UCSD-AML1 (cell line): ENCODE measurements at regions not wholly inside any gene's neighbourhood (a gene's known extent, or its start where the extent isn't known, plus 50 kb on each side); places are given as distances from the start of the nearest gene placed in this dataset.

Source experiments
- DNase-seq: peaks from one replicate; lab custom pipeline; 2025; ENCODE audit not compliant: unreplicated experiment; lab: John Stamatoyannopoulos, UW

DNA sequence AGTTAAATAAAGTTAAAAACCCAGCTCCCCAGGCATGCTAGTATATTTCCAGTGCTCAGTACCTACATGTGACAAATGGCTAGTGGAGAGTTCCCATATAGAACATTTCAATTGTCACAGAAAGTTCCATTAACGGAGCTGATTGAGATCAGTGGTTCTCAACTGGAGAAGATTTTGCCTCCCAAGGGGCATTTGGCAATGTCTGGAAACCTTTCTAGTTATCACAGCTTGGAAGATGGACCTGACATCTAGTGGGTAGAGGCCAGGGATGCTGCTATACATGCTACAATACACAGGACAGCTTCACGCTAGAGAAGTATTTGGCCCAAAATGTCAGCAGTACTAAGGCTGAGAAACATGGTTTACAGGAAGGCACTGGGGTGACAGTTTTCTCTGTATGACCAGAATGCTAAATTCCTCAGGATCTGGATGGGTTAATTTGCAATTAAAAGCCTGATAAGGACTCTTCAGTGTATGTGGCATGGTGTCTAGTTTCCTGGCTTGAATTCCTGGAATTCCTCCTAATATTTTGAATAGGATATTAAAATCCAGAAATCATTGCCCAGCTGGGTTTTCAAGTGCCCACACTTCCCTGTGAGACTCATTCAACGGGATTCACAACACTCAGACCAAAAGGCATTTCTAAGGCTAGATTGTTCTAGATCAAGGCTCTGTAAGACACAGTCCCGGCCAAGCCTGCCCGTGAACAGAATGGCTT is 84.7 kb upstream of the SALL4 start:
- DNase-seq: no peak

DNA sequence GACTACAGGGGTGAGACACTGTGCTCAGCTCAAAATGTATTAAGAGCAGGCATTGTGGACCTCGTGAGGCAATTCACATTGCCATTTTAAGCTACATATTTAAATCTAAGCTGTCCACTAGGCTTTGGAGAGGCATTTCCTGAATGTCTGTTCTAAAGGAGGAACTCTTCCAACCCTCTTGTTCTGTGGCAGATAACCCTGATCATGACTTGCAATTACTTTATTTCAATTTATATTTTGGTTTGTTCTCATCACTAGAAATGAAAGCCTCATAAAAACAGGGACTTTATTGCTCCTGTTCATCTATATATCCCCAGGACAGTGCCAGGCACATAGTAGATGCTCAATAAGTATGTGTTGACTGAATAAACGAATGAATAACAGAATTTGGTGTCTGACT is 84.0 kb upstream of the SALL4 start:
- DNase-seq: no peak

- DNase-seq: no peak
Measured at GRCh38 chr20:51884561-51884960, 82.2 kb upstream of the SALL4 start.

DNA sequence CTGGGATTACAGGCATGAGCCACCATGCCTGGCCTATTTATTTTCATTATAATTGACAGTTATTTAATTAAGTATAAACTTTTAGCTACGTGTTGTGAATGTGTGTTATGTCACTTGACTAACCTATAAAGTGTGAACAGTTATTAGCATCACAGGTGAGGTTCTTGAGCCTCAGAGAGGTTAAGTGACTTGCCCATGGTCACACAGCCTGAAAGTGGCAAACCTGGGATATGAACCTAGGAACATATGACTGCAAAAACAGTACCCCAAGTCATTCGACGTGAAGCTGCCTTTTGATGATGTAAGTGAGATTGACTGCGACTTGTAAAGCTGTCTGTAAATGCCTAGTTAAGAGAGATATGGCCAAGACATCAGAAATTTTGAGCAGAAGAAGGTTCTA is 77.9 kb upstream of the SALL4 start:
- DNase-seq: no peak

DNA sequence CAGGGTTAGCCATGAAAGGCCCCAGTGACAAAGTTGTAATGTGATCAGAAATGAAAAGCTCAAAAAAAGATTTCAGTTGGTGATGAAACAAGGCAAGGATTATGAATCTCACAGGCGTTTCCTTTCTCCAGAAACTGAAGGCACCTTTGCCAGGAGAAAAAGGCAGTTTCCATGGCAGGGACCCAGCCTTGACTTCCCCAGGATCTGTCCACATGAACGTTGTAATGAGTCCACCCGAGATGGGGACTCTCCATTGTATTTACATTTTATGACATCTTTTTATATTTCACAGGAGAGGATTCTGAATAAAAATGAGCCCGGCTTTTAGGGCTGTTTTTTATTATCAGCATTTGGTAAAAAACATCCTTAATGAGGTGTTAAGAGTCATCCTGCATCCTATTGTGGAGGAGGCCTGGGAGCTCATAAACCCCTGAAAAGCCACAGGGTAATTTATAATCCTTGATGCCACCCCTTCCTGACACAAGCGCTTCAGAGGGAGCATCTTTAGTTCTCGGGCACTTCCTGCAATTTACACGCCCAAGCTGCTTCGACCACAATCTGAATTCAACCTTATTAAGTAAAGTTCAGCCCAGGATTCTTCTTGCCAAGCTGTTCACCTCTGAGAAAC is 74.1 kb upstream of the SALL4 start:
- no peak for DNase-seq

DNA sequence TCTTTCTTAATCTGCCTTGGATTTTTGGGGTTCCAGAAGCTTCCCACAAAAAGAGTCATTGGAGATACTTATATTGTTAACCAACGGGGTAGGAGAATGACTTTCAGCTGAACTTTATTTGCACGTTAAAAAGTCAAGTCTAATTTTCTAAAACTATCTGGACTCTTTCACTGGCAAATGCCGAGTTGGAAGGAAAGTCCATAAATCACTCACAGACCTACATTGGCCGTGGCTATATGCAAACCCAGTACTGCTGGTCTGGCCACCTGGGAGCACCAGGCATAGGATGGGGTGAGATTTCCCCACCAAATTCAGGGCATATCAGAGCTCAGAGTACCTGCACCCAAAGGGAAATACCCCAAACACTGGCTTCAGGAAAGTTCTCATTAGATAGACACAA is 71.3 kb upstream of the SALL4 start:
- DNase-seq: no peak

GRCh38 chr20:51871943-51872342 is 69.6 kb upstream of the SALL4 start:
- no peak for DNase-seq

DNA sequence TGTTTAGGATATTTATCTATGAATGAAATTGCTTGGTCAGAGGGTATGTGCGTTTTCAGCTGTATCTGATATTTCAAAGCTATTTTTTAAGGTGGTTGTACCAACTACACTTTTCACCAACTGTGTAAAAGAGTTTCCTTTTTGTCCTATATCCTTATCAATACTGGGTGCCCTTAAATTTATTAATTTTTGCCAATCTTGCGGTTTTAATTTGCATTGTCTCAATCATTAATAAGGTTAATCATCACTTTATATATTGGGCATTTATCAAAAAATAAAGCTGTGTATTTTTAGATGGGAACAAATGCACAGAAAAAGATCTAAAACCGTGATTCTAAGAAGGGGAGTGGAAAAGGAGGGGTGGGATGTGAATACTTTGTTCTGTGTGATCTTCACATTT is 66.7 kb upstream of the SALL4 start:
- no peak for DNase-seq

DNA sequence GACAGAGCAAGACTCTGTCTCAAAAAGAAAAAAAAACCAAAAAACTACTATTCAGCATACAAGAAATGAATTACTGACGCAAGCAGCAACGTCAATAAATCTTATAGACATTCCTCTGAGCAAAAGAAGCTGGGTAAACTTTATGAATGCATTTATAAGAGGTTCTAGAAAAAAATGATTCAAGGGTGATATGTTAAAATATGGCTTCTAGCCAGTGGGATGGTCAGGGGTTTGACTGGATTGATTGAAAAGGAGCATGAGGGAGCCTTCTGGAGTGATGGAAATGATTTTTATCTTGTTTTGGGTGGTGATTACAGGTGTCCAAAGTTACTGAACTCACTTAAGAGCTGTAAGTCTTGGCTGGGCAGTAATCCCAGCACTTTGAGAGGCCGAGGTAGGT is 64.9 kb upstream of the SALL4 start:
- no peak for DNase-seq

GRCh38 chr20:51864967-51865366 is 62.6 kb upstream of the SALL4 start:
- DNase-seq: no peak

DNA sequence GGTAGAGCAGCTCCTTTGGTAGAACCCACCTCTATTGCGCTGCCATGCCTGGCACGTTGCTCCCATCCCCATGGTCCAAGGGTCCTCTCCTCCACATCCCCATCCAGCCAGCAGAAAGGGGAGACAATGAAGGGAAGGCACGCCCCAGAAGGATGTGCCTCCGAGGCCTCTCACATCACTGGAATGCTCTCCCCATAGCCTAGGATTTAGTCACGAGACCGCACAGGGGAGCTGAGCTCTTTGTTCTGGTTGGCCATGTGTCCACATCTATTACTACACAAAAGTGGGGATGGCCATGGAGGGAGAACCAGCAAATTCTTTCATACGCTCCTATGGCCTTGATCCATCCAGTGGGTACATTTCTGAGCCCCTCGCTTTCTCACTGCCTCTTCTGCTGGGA is 60.5 kb upstream of the SALL4 start:
- no peak for DNase-seq

DNA sequence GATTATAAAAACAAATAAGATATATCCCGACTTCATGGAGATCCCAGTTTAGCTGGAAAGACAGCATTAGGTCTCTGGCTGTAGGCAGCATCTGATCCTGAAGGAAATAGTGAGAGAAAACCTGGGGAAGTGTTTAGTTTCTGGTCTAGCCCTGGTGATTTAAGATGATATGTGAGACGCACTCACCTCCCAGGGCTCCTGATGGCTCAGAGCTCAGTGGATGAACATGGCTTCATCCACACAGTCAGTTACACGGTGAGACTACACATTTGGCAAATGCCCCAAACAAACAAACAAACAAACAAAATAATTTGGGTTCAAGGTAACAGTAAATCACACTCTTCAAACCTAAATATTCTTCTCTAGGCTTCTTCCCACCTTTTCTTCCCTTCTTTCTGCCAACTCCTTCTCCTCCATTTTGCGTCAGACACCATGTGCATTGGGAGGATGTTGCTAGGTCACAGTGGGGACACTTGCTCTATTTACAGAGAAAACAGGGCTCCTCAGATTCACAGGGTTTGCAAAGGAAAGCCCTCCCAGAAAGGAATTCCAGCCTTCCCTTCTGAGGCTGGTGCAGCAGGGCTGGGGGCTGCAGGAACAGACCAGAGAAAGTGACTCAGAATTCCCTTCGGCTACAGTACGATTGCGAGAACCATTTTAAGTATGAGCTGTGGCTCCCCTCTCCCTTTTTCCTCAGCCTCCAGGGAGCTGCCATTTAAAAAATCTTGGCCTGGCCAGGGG is 59.6 kb upstream of the SALL4 start:
- no peak for DNase-seq

- DNase-seq: no peak
Measured at GRCh38 chr20:51860111-51860882, 58.0 kb upstream of the SALL4 start.

DNA sequence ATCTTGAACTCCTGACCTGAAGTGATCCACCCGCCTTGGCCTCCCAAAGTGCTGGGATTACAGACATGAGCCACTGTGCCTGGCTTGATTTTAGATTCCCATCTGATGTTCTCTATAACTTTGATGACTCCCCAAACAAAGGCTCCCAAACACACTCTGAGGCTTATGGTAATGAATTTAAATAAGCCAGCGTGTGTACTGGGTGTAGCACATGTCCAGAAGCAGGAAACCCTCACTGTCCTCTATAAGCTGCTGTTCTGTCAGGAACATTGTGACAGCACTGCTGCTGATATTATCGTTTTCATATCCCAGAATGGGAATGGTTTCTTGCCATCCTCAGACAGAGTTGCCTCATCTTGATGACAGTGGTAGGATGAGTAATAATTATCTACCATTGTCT is 54.1 kb upstream of the SALL4 start:
- no peak for DNase-seq

DNA sequence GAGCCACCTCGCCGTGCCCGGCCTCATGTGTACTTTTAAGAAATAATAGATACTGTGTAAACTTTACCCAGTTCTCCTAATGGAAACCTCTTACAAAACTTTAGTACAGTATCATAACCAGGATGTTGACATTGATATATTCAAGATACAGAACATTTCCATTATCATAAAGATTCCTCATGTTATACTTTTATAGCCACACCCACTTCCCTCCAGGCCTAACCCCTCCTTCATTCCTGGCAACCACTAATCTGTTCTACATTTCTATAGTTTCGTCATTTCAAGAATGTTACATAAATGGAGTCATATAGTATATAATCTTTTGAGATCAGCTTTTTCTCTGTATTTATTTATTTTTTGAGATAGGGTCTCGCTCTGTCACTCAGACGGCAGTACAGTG is 52.6 kb upstream of the SALL4 start:
- no peak for DNase-seq
